ENCODE measurements at regions not wholly inside any gene's neighbourhood (a gene's known extent, or its start where the extent isn't known, plus 50 kb on each side); places are given as distances from the start of the nearest gene placed in this dataset.

DNA sequence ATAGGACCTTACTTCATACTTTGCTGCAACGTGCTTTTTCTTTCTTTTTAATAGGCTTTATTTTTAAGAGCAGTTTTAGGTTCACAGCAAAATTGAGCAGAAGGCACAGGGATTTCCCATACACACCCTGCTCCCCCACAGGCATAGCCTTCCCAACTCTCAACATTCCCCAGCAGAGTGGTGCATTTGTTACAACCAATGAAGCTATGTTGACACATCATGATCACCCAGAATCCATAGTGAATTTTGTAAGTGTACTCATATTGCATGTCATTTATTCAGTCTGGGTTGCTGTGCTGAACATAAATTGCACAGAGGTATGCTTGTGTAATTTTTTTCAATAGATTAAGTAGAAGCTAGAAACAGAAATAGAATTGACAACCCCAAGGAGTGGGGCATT lies 327.3 kb downstream of the INHBA start:
- TF ChIP-seq EP300 (IDR thresholded peaks at IDR 0.05; ENCODE audit: borderline replicate concordance) (no peak), TEAD4 (IDR thresholded peaks at IDR 0.05) (no peak), ZBTB7A (IDR thresholded peaks at IDR 0.05; ENCODE audit: low read depth) (no peak), TCF12 (IDR thresholded peaks at IDR 0.05; ENCODE audit: low read depth) (no peak), YY1 (IDR thresholded peaks at IDR 0.05; ENCODE audit: low read depth) (no peak), CEBPB (IDR thresholded peaks at IDR 0.05) (no peak), NFIC (IDR thresholded peaks at IDR 0.05) (no peak), EGR1 (IDR thresholded peaks at IDR 0.05) (no peak), RAD21 (IDR thresholded peaks at IDR 0.05; ENCODE audit: low read depth) (no peak), TAF1 (IDR thresholded peaks at IDR 0.05; ENCODE audit: low read depth) (no peak), FOXM1 (IDR thresholded peaks at IDR 0.05; ENCODE audit: borderline replicate concordance, low read depth) (no peak), CREB1 (IDR thresholded peaks at IDR 0.05; ENCODE audit: low read depth) (no peak)
- TF ChIP-seq, protein P1, sequence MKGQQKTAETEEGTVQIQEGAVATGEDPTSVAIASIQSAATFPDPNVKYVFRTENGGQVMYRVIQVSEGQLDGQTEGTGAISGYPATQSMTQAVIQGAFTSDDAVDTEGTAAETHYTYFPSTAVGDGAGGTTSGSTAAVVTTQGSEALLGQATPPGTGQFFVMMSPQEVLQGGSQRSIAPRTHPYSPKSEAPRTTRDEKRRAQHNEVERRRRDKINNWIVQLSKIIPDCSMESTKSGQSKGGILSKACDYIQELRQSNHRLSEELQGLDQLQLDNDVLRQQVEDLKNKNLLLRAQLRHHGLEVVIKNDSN (IDR thresholded peaks at IDR 0.05), result no peak
- TF ChIP-seq, protein P2, sequence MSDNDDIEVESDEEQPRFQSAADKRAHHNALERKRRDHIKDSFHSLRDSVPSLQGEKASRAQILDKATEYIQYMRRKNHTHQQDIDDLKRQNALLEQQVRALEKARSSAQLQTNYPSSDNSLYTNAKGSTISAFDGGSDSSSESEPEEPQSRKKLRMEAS (IDR thresholded peaks at IDR 0.05), result no peak
- TF ChIP-seq, protein P3, sequence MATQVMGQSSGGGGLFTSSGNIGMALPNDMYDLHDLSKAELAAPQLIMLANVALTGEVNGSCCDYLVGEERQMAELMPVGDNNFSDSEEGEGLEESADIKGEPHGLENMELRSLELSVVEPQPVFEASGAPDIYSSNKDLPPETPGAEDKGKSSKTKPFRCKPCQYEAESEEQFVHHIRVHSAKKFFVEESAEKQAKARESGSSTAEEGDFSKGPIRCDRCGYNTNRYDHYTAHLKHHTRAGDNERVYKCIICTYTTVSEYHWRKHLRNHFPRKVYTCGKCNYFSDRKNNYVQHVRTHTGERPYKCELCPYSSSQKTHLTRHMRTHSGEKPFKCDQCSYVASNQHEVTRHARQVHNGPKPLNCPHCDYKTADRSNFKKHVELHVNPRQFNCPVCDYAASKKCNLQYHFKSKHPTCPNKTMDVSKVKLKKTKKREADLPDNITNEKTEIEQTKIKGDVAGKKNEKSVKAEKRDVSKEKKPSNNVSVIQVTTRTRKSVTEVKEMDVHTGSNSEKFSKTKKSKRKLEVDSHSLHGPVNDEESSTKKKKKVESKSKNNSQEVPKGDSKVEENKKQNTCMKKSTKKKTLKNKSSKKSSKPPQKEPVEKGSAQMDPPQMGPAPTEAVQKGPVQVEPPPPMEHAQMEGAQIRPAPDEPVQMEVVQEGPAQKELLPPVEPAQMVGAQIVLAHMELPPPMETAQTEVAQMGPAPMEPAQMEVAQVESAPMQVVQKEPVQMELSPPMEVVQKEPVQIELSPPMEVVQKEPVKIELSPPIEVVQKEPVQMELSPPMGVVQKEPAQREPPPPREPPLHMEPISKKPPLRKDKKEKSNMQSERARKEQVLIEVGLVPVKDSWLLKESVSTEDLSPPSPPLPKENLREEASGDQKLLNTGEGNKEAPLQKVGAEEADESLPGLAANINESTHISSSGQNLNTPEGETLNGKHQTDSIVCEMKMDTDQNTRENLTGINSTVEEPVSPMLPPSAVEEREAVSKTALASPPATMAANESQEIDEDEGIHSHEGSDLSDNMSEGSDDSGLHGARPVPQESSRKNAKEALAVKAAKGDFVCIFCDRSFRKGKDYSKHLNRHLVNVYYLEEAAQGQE (IDR thresholded peaks at IDR 0.05; ENCODE audit: low read depth), result no peak

DNA sequence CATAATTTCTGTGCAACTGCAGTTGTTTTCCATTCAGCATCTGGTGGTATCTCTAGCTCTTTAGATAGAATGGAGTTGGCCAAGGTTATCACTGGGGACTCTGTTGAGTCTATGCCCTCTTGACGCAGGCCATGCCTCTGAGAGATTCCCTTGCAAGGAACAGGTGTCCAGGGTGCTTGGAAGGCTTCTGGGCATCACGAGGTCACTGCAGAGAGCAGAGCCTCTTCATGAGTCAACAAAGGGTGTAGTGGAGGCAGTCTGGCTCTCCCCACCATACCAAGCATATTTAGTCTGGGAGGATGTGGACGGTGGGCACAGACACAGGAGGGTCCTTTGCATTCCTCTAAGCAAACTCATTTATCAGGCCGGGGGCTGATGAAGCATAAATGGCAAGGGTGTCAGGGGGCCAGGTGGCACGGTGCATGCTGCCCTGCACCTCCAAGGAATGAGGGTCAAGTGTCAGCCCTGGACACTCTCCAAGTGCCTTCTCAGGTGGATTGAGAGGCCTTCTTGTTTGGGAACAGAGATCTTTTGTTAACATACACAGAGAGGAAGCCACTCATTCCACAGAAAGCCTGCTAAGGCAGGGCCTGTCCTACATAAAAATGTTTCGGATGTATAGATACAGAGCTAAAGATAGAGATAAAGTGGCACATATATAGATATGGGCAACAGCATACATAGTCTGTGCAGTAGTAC lies 328.6 kb downstream of the INHBA start:
- TF ChIP-seq, protein P1 (IDR thresholded peaks at IDR 0.05), result no peak
- TF ChIP-seq YY1 (IDR thresholded peaks at IDR 0.05; ENCODE audit: low read depth) (no peak), ZBTB7A (IDR thresholded peaks at IDR 0.05; ENCODE audit: low read depth) (no peak), RAD21 (IDR thresholded peaks at IDR 0.05; ENCODE audit: low read depth) (no peak), TAF1 (IDR thresholded peaks at IDR 0.05; ENCODE audit: low read depth) (no peak), CREB1 (IDR thresholded peaks at IDR 0.05; ENCODE audit: low read depth) (no peak), FOXM1 (IDR thresholded peaks at IDR 0.05; ENCODE audit: borderline replicate concordance, low read depth) (no peak), CEBPB (IDR thresholded peaks at IDR 0.05) (no peak), TEAD4 (IDR thresholded peaks at IDR 0.05) (no peak), NFIC (IDR thresholded peaks at IDR 0.05) (no peak), EGR1 (IDR thresholded peaks at IDR 0.05) (no peak), TCF12 (IDR thresholded peaks at IDR 0.05; ENCODE audit: low read depth) (no peak), EP300 (IDR thresholded peaks at IDR 0.05; ENCODE audit: borderline replicate concordance) (no peak)
- TF ChIP-seq, protein P3 (IDR thresholded peaks at IDR 0.05; ENCODE audit: low read depth), result no peak
- TF ChIP-seq, protein P2 (IDR thresholded peaks at IDR 0.05), result no peak

- TF ChIP-seq, protein P2 (IDR thresholded peaks at IDR 0.05), result no peak
- TF ChIP-seq FOXM1 (IDR thresholded peaks at IDR 0.05; ENCODE audit: borderline replicate concordance, low read depth), result no peak
- TF ChIP-seq CEBPB (IDR thresholded peaks at IDR 0.05), result no peak
- TF ChIP-seq YY1 (IDR thresholded peaks at IDR 0.05; ENCODE audit: low read depth), result no peak
- no peak for TF ChIP-seq EP300 (IDR thresholded peaks at IDR 0.05; ENCODE audit: borderline replicate concordance)
- TF ChIP-seq EGR1 (IDR thresholded peaks at IDR 0.05), result no peak
- TF ChIP-seq, protein P3 (IDR thresholded peaks at IDR 0.05; ENCODE audit: low read depth), result no peak
- TF ChIP-seq ZBTB7A (IDR thresholded peaks at IDR 0.05; ENCODE audit: low read depth), result no peak
- no peak for TF ChIP-seq CREB1 (IDR thresholded peaks at IDR 0.05; ENCODE audit: low read depth)
- TF ChIP-seq TCF12 (IDR thresholded peaks at IDR 0.05; ENCODE audit: low read depth), result no peak
- no peak for TF ChIP-seq RAD21 (IDR thresholded peaks at IDR 0.05; ENCODE audit: low read depth)
- TF ChIP-seq NFIC (IDR thresholded peaks at IDR 0.05), result no peak
- no peak for TF ChIP-seq TEAD4 (IDR thresholded peaks at IDR 0.05)
- TF ChIP-seq TAF1 (IDR thresholded peaks at IDR 0.05; ENCODE audit: low read depth), result no peak
- TF ChIP-seq, protein P1 (IDR thresholded peaks at IDR 0.05), result no peak
These were observed 334.7 kb downstream of the INHBA start for GRCh38 chr7:41367967-41368882.

Measured in Ishikawa (cell line).